H1 (cell line): ENCODE measurements at regions not wholly inside any gene's neighbourhood (a gene's known extent, or its start where the extent isn't known, plus 50 kb on each side); places are given as distances from the start of the nearest gene placed in this dataset.

ENCODE experiments used
- CHD7 ChIP-seq: fragments of 300-600 bp; sonication (generic); IDR thresholded peaks from 2 replicates; pipeline ENCODE4 v1.7.1; 2012; ENCODE audit warnings: low read length, moderate library complexity, mild to moderate bottlenecking, inconsistent platforms; ENCODE audit not compliant: insufficient replicate concordance

- no peak for TF ChIP-seq CHD7
These were observed 190.9 kb downstream of the ZNF486 start (continued) for GRCh38 chr19:20357921-20358320.
